ENCODE measurements at regions not wholly inside any gene's neighbourhood (a gene's known extent, or its start where the extent isn't known, plus 50 kb on each side); places are given as distances from the start of the nearest gene placed in this dataset.

DNA sequence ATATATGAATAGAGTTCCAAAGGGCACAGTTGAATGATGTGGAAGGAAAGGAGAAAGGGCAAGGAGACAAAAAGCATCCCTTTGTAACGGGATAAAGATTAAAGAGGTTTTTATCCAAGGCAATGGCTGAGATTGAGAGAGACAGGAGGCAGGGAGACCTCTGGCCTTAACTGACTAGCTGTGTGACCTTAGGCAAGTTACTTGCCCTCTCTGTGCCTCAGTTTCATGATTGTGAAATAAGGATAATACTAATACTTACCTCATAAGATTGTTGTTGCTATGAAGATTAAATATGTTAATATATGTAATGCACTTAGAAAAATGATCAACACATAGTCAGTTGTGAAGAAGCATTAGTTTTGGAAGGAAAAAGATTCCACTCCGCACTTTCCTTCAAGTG is 130.2 kb upstream of the EEA1 start:
- TF ChIP-seq, protein P1, sequence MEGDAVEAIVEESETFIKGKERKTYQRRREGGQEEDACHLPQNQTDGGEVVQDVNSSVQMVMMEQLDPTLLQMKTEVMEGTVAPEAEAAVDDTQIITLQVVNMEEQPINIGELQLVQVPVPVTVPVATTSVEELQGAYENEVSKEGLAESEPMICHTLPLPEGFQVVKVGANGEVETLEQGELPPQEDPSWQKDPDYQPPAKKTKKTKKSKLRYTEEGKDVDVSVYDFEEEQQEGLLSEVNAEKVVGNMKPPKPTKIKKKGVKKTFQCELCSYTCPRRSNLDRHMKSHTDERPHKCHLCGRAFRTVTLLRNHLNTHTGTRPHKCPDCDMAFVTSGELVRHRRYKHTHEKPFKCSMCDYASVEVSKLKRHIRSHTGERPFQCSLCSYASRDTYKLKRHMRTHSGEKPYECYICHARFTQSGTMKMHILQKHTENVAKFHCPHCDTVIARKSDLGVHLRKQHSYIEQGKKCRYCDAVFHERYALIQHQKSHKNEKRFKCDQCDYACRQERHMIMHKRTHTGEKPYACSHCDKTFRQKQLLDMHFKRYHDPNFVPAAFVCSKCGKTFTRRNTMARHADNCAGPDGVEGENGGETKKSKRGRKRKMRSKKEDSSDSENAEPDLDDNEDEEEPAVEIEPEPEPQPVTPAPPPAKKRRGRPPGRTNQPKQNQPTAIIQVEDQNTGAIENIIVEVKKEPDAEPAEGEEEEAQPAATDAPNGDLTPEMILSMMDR (conservative IDR thresholded peaks at IDR 0.05; ENCODE audit: low read depth, low read length), result no peak
- TF ChIP-seq EZH2 (IDR thresholded peaks at IDR 0.05; ENCODE audit: borderline replicate concordance, low read depth, low read length, poor library complexity, severe bottlenecking), result no peak
